Dendritic cell treated with granulocyte-macrophage colony-stimulating factor and Interleukin-4, amounts not matched to agents 40 ng/mL and 50 ng/mL, for 4 days (primary cell): ENCODE measurements at regions not wholly inside any gene's neighbourhood (a gene's known extent, or its start where the extent isn't known, plus 50 kb on each side); places are given as distances from the start of the nearest gene placed in this dataset.

Experiments used
- H3K27ac Mint-ChIP-seq: one replicate; pipeline ENCODE4 v1.8.0; 2022; ENCODE audit warnings: mild to moderate bottlenecking, mixed read lengths
- H3K27me3 Mint-ChIP-seq: one replicate; pipeline ENCODE4 v1.8.0; 2022; ENCODE audit warnings: mild to moderate bottlenecking, mixed read lengths
- H3K36me3 Mint-ChIP-seq: one replicate; pipeline ENCODE4 v1.8.0; 2022; ENCODE audit warnings: low read depth, mixed read lengths
- H3K4me1 Mint-ChIP-seq: one replicate; pipeline ENCODE4 v1.8.0; 2022; ENCODE audit warnings: low read depth, mixed read lengths
- H3K4me3 Mint-ChIP-seq: one replicate; pipeline ENCODE4 v1.8.0; 2022; ENCODE audit warnings: mild to moderate bottlenecking, moderate library complexity, mixed read lengths
- H3K9me3 Mint-ChIP-seq: one replicate; pipeline ENCODE4 v1.8.0; 2022; ENCODE audit warnings: mixed read lengths
- intact Hi-C: fragments of 100-400 bp; cut with micrococcal nuclease; formaldehyde crosslinking; loops from one replicate; pipeline ENCODE4 v1.15.0; 2022

DNA sequence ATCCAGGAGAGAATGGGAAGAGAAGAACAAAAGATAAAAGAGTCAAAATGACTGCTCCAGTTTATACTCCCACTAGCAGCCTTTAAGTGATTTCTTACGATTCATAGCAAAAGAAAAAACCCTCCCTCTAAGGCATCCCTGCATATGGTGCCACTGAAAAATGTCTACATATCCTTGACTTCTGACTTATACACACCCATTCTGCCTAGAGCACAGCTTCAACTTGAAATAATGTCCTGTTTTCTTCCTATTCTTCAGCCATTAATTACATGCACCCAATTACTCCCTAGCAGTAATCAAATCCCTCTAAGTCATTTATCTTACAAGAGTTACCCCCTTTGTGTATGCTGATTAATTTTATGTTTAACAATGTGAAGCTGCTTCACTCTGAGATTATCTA, 393.5 kb downstream of the HTR7 start:
- intact Hi-C loops, result no loop called here
- no peaks in the 10 kb centered on the region for H3K4me1 Mint-ChIP-seq
- no peaks in the 10 kb centered on the region for H3K36me3 Mint-ChIP-seq
- H3K27ac Mint-ChIP-seq, result no peak overlapping the region
- no peaks in the 10 kb centered on the region for H3K27me3 Mint-ChIP-seq
- no peak overlapping the region for H3K4me3 Mint-ChIP-seq
- no peaks in the 10 kb centered on the region for H3K9me3 Mint-ChIP-seq

DNA sequence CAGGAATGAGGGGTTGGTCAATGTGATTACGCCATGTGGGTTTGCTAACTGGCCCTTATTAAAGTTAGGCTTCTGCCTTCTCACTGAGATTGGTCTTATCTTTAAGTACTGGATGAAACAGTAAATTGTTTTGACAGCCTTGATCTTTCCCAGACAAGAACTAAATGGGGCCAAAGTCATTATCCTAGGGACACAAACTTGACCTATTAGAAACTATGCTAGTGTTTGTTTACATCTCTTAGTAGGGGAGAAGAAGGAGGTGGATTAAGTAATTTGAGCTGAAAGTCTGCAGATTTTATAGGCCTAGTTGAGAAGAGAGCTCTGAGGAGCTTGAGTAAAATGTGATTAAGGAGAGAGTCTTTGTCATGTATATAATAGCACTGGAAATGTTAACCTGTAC, 386.9 kb downstream of the HTR7 start:
- Mint-ChIP-seq H3K4me3 (no peak overlapping the region), H3K27ac (no peak overlapping the region), H3K27me3 (no peaks in the 10 kb centered on the region), H3K4me1 (no peaks in the 10 kb centered on the region), H3K9me3 (peaks cover 9% of the 10 kb centered on the region), H3K36me3 (no peaks in the 10 kb centered on the region)
- intact Hi-C loops, result no loop called here

DNA sequence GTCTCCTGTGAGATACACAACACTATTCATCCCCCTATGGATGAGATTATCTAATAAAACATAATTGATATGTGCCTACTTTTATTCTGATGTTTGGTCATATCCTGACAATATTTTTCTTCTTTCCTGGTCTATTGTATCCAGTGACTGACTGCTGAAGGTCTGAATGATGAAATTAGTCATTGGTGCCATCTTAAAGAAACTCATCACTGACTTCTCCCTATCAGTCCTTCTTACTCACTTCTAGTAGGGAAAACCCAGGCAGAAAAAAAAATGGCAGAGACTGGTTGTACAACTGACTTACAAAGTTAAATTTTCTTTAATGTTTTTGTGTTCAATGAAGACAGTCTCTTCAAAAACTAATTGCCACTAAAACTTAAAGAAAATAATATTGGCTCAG, 377.4 kb downstream of the HTR7 start:
- no peaks in the 10 kb centered on the region for H3K27me3 Mint-ChIP-seq
- no peaks in the 10 kb centered on the region for H3K4me1 Mint-ChIP-seq
- H3K27ac Mint-ChIP-seq, result no peak overlapping the region
- H3K36me3 Mint-ChIP-seq, result no peaks in the 10 kb centered on the region
- intact Hi-C loops, result no loop called here
- H3K9me3 Mint-ChIP-seq, result peaks cover 12% of the 10 kb centered on the region
- H3K4me3 Mint-ChIP-seq, result no peak overlapping the region

DNA sequence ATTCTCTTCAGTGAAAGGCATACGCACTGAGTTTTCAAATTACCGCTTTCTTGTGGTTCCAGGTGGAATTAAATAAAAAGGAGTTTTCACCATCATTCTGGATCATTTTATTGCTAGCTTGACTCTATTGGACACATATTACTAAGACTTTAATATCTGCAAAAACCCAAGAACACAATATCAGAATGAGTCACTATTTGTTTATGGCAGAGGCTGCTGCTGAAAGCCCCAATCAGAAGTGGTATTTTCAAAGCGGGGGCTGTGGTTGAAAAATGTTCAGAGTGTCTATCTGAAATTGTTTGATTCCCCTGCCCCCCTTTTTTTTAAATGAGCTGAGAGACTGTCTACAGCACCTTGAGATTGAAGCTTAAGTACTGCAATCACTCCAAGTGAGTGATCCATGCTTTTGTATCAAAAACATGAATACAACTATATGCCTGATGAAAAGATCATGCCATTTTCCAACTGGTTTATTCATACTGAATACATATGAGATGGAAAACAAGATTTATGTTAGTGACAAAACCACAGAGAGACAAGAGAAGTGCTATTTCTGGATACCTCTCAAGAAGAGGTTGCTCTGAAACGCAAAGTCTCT, 376.4 kb downstream of the HTR7 start:
- Mint-ChIP-seq H3K4me1 (no peaks in the 10 kb centered on the region), H3K4me3 (no peak overlapping the region), H3K36me3 (no peaks in the 10 kb centered on the region), H3K9me3 (peaks cover 15% of the 10 kb centered on the region), H3K27ac (no peak overlapping the region), H3K27me3 (no peaks in the 10 kb centered on the region)
- intact Hi-C loops, result no loop called here

DNA sequence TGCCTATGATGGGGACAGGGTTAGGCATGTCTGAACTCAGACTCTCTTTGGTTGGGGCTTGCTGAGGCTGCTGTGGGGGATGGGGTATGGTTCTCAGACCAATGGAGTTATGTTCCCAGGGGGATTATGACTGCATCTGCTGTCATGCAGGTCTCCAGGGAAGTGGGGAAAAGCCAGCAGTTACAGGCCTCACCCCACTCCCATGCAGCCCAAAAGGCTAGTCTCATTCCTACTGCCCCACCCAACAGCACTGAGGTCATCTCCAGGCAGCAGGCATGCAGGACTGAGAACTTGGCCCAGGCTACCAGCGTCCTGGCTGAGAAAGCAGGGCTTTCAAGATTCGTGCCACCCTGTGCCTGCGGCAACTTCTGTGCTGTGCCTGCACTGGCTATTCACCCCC, 373.3 kb downstream of the HTR7 start:
- Mint-ChIP-seq H3K4me3 (no peak overlapping the region), H3K4me1 (no peaks in the 10 kb centered on the region), H3K27me3 (no peaks in the 10 kb centered on the region), H3K27ac (no peak overlapping the region), H3K36me3 (no peaks in the 10 kb centered on the region), H3K9me3 (peaks cover 22% of the 10 kb centered on the region)
- intact Hi-C loops, result no loop called here

DNA sequence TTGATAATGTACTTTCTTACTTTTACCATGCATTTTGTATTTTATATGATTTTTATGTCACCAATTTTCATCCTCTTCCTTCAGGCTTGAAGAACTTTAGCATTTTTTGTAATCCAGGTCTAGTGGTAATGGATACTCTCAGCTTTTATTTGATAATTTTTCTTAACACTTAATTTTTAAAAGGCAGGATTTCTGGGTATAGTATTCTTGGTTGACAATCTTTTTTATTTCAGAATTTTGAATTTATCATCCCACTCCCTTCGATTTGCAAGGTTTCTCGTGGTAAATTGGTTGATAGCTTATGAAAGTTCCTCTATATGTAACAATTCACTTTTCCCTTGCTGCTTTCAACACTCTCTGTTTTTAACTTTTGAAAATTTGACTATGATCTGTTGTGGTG, 363.7 kb downstream of the HTR7 start:
- Mint-ChIP-seq H3K9me3 (peaks cover 66% of the 10 kb centered on the region), H3K4me3 (no peak overlapping the region), H3K36me3 (no peaks in the 10 kb centered on the region), H3K27me3 (no peaks in the 10 kb centered on the region), H3K27ac (no peak overlapping the region), H3K4me1 (no peaks in the 10 kb centered on the region)
- intact Hi-C loops, result no loop called here

DNA sequence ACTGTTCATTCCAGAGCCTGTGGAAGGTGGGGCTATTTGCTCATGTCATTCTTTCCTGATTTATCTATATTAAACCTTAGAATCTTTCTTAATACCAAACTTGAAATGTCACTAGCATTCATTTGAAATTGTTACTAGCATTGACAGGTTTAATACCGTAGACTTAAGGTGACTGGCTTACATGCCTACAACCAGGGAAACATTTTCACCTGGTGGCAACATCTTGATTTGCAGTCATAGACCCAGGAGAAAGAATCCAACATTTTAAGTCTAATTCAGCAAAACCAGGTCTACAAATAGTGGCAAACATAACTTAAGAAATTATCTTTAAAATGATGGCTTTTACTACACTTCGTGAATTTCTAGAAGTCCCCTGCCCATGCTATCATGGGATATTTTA, 353.7 kb downstream of the HTR7 start:
- Mint-ChIP-seq H3K27ac (no peak overlapping the region), H3K36me3 (no peaks in the 10 kb centered on the region), H3K27me3 (no peaks in the 10 kb centered on the region), H3K4me3 (no peak overlapping the region), H3K4me1 (no peaks in the 10 kb centered on the region), H3K9me3 (peaks cover 9% of the 10 kb centered on the region)
- intact Hi-C loops, result no loop called here

DNA sequence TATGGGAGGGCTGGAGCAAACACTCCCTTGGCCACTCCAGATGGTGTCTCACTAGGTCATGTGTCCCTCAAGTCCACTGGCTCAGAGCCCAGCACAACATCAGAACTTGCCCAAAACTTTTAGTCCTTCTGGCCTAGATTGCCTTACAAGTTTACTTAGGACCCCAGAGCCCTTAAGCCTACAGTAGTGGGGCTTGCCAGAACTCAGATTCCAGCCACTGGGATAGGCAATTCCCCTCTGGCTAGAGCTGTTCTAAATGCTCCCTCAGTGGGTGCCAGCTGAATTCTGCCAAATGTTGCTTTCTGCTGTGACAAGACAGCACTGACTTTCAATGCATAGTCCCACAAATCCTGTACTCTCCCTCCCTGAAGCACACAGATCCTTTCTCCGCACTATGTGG, 331.1 kb downstream of the HTR7 start:
- Mint-ChIP-seq H3K27ac (no peak overlapping the region), H3K36me3 (no peaks in the 10 kb centered on the region), H3K9me3 (peaks cover 30% of the 10 kb centered on the region), H3K4me1 (no peaks in the 10 kb centered on the region), H3K27me3 (no peaks in the 10 kb centered on the region), H3K4me3 (no peak overlapping the region)
- intact Hi-C loops, result no loop called here

DNA sequence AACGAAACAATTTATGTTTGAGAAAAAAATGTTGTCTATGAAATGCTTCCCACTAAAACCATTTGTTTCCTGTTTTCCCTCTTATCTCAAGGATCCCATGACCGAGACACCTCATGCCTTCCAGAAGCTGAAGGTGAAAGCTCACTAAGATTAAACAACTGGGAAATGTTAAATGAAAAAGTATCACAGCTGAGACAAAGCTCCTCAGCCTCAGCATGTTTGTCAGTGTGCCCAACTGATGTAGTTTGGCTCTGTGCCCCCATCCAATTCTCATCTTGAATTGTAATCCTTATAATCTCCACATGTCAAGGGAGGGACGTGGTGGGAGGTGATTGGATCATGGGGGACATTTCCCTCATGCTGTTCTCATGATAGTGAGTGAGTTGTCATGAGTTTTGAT, 327.3 kb downstream of the HTR7 start:
- no peaks in the 10 kb centered on the region for H3K36me3 Mint-ChIP-seq
- H3K27me3 Mint-ChIP-seq, result no peaks in the 10 kb centered on the region
- no peak overlapping the region for H3K27ac Mint-ChIP-seq
- no peaks in the 10 kb centered on the region for H3K4me1 Mint-ChIP-seq
- peaks cover 17% of the 10 kb centered on the region for H3K9me3 Mint-ChIP-seq
- H3K4me3 Mint-ChIP-seq, result no peak overlapping the region
- intact Hi-C loops, result no loop called here

DNA sequence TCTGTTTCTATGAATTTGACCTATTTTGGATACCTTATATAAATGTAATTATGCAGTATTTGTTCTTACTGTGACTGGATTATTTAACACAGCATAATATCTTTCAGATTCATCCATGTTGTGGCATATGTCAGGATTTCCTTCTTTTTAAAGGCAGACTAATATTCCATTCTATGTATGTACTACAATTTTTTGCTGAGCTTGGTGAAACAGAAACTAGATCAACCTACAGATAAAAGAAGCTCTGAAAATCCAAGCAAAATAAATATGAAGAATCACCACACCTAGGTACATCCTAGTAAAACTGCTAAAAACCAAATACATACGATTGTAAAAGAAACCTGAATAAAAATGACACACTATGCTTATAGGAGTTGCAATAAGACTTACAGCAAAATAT, 300.5 kb downstream of the HTR7 start:
- H3K4me1 Mint-ChIP-seq, result no peaks in the 10 kb centered on the region
- intact Hi-C loops, result no loop called here
- no peaks in the 10 kb centered on the region for H3K27me3 Mint-ChIP-seq
- H3K9me3 Mint-ChIP-seq, result no peaks in the 10 kb centered on the region
- H3K4me3 Mint-ChIP-seq, result no peak overlapping the region
- H3K27ac Mint-ChIP-seq, result no peak overlapping the region
- no peaks in the 10 kb centered on the region for H3K36me3 Mint-ChIP-seq

DNA sequence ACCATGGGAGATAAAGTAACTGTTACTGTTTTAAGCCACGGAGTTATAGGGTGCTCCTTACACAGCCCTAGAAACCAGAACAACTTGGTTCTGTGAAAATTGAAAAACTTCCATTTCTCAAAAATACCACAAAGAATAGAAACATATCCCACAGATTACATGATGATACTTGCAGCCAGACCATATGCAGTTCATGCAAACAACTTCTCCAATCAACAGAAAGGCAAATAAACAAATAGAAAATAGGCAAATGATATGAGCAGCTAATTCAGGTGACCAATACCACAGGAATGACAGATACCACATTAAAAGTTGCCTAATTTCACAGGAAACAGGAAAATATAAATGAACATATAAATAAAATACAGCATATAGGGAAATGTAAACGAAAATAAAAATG, 297.5 kb downstream of the HTR7 start:
- Mint-ChIP-seq H3K27ac (no peak overlapping the region), H3K36me3 (no peaks in the 10 kb centered on the region), H3K4me3 (no peak overlapping the region), H3K4me1 (no peaks in the 10 kb centered on the region), H3K27me3 (no peaks in the 10 kb centered on the region), H3K9me3 (no peaks in the 10 kb centered on the region)
- intact Hi-C loops, result no loop called here

DNA sequence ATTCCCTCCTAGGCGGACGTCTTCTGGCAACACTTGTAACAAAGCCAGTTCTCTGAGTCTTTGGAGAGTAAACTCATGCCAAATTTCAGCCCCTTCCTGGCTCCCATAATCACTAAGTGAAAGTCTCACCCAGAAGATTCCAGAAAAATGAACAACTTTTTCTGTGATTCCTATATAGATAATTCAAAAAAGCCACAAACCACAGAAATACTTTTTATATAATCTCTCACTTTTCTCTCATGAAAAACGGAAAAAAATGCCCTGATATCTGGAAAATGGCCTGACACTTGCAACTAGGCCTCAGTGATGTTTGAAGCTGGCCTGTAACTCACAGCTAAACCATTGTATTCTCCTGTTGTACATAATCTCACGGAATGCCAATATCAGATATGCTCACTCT, 296.2 kb downstream of the HTR7 start:
- intact Hi-C loops, result no loop called here
- Mint-ChIP-seq H3K27me3 (no peaks in the 10 kb centered on the region), H3K27ac (no peak overlapping the region), H3K4me3 (no peak overlapping the region), H3K36me3 (no peaks in the 10 kb centered on the region), H3K9me3 (no peaks in the 10 kb centered on the region), H3K4me1 (no peaks in the 10 kb centered on the region)

DNA sequence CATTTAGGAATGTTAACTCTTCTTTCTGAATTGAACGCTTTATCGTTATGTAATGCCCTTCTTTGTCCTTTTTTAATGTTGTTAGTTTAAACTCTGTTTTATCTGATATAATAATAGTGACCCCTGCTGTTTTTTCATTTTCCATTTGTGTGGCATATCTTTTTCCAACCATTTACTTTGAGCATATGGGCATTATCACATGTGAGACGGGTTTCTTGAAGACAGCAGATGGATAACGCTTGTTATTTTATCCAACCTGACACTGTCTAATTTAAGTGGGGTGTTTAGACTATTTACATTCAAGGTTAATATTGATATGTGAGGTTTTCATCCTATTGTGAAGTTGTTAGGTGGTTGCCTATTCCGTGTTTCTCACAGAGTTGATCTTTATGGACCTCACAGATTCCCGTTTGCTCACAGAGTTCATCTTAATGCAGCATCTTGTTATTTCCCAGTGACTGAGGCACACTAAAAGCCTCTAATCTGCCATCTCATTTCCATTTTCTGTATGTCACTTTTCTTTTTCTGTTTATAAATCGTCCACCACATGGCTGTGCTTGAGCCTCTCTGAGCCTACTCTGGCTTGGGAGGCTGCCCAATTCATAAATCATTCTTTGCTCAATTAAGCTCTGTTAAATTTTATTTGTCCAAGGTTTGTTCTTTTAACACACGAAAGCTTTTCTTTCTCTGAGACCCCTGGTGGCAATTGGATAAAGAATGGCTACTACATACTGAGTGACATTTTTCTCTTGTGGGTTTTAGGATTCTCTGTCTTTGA, 286.2 kb downstream of the HTR7 start:
- Mint-ChIP-seq H3K9me3 (peaks cover 8% of the 10 kb centered on the region), H3K4me3 (no peak overlapping the region), H3K4me1 (no peaks in the 10 kb centered on the region), H3K27me3 (no peaks in the 10 kb centered on the region), H3K36me3 (no peaks in the 10 kb centered on the region), H3K27ac (no peak overlapping the region)
- intact Hi-C loops, result no loop called here

DNA sequence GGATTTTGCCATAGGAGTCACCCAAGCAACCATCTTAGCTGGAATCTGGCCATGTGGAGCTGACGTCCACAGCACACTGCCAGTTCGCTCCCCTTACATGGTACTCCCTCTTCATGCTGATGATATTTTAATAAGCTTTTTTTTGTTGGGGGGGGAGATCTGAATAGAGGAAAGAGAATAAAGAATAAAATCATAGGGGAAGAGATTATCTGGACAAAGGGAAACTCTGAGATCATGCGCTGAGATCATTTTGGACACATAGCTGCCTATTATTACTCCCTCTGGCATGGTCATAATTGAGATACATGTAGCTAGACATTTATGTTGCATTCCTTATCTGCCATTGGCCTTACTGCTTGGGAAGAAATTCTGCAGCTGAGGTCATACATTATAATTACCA, 282.7 kb downstream of the HTR7 start:
- intact Hi-C loops, result no loop called here

DNA sequence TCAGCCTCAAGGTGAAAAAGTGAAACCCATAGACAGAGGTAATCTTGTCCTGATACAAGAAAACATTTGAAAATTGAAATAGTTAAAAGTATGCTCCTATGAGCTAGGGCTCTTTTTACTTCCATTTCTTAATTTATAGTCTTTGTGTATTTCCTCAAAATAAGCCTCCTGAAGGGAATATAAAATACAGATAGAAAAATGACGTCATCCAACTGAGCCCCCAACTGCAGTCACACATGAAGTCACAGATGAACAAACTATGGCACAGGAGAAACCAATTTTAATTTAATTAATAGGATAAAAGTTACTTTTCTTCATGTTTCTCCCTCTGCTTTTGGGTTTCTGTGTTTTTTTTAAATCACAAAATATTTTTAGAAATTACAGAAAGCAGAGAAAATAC, 280.3 kb downstream of the HTR7 start:
- Mint-ChIP-seq H3K27ac (no peak overlapping the region), H3K4me3 (no peak overlapping the region), H3K9me3 (peaks cover 7% of the 10 kb centered on the region), H3K27me3 (peaks cover 2% of the 10 kb centered on the region), H3K36me3 (no peaks in the 10 kb centered on the region), H3K4me1 (no peaks in the 10 kb centered on the region)
- intact Hi-C loops, result no loop called here

More for the DNA sequence above, 282.7 kb downstream of the HTR7 start:
- Mint-ChIP-seq H3K27ac (no peak overlapping the region), H3K36me3 (no peaks in the 10 kb centered on the region), H3K27me3 (peaks cover under 1% of the 10 kb centered on the region), H3K4me3 (no peak overlapping the region), H3K4me1 (no peaks in the 10 kb centered on the region), H3K9me3 (peaks cover 8% of the 10 kb centered on the region)
